NCI-H345 treated with DMSO at 0.1 percent for 48 hours (cell line): ENCODE measurements at regions not wholly inside any gene's neighbourhood (a gene's known extent, or its start where the extent isn't known, plus 50 kb on each side); places are given as distances from the start of the nearest gene placed in this dataset.

Experiments
- DNase-seq: peaks from one replicate; lab custom pipeline; 2025; ENCODE audit not compliant: unreplicated experiment; lab: John Stamatoyannopoulos, UW

DNA sequence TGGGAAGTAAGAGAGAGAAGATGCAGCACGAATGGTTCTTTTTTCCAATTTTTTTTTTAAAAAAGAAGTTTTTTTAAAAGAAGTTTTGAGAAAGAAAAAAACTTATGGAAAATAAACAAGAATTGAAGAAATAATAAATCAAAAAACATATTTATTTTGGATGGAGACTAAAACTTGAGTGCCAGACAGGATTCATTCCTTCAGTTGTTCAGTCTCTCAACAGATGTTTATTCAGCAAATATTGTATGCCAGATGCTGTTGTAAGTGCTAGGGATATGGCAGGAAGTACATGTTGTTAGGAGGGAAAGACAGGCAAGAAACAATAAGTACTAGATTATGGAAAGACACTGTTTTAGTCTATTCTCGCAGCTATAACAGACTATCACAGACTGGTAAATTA lies 750.7 kb upstream of the PHF14 start:
- no peak for DNase-seq

DNA sequence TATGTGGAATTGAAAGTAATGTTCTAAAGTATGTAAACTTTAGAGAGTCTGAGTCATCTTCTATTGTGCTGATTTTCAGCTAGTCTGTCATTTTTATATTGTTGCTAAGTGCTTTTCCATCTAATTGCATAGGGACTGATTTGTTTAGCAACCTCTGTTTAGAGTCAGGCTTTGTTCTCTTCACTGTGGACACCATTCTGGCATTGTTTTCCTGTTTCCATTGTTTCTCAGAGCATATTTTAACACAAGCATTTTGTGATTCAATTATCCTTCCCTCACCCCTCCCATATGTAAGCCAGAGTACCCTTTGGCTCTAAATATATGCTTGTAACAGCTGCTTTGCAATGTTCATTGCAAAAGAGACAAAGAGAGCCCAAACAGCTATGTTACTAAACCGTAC lies 748.4 kb upstream of the PHF14 start:
- DNase-seq: no peak

DNA sequence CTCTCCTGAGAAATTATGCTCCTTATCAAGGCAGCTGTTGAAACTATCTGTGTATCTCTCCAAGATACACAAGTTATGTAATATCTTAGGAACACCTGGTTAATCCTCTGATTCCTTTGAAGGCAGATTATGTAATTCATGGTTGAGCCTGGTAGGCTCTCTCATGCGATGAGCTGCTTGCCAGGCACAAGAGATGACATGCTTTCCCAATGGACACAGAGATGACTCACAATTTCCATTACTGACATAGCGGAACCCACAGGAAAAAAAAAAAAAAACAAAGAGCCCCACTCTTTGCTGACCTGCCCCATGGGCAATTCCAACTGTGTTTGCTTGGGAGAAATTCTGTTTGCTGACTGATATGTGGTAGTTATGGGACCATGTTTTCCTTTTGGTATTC lies 736.4 kb upstream of the PHF14 start:
- DNase-seq: no peak

DNA sequence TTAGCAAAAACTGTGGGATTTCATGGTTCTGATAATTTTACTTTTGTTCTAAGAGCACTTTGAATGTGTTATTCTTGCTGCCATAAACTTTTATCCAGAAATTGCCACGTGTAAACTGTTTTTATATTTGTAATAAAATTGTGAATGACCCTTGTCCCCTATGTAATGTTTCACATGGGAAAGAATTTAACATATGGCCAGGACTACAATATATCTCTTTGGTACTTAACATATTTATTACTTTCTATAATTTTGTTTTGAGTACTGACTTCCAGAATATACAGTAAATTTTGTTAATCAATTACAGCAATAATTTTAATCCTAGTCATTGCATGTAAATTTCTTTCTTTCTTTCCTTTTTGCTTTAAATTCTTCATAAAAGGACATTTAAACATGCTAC lies 735.0 kb upstream of the PHF14 start:
- DNase-seq: no peak

GRCh38 chr7:10239695-10240345 lies 733.9 kb upstream of the PHF14 start:
- peak; percentile 9 for DNase-seq

DNA sequence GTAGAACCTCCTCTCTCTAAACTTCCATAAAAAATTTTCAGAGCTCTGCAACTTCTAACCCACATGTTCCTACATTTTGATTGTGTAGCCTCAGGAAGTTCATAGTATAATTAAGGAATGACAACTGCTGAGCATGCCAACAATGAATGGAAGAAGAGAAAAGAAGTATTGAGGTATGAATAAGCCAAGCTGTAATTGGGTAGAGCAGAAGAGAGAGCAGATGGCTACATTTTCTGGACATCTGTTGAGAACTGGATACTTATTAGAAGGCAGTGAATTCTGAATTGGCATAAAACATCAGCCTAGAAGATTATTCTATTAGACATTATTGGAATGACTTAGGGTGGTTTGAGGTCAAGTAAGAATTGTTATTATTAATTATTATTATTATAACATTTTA lies 728.3 kb upstream of the PHF14 start:
- no peak for DNase-seq

GRCh38 chr7:10257438-10257837 lies 716.2 kb upstream of the PHF14 start:
- DNase-seq: no peak

DNA sequence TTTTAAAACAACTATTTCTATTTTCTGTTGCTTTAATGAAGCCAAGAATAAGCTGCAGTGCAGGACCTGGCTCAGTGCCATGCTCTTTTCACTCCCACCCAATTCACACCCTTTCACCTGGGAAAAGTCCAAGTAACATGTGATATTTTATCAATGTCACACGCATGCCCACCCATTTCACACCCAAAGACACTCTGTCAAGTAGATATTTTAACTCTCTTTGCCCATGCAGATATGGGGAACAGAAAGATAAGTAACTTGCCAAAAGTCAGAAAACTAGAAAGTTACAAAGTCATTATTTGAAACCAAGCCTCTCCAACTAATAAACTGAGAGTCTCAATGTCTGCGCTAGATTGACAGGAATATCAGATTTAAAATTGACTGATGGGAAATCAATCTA lies 706.7 kb upstream of the PHF14 start:
- no peak for DNase-seq

DNA sequence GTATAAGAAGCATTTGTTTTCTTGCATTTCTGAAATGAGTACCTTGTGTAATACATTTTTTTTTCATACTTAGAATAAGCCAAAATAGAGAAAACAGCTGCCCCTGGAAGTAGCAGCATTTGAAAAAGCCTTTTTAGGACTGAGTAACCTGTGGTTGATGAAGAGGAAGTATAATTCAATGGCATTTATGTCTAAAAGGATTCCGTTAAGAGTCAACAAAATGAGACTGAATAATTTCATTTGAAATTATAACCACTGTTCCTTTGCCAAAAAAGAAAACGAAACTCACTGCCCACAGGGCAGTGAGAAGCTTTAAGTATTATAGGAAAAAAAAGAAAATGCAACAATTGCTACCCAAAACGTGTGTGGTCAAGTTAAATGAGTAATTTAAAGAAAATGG lies 705.6 kb upstream of the PHF14 start:
- DNase-seq: no peak

DNA sequence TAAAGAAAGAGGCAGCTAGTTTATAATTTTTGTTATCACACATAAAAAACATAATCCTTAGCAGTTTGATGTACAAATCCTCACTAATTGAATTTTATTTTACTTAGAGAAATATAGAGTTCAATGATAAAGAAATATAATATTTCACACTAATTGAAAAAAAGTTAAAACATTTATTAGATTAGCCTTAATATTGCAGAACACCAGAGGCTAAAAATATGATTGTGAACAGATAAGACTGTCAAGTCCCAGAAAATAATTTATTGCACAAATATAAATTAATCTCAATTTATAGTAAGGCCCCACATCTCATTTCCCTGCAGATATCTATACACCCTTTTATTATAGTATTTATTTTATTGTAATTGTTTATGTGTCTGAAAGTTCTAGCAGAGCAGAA lies 690.8 kb upstream of the PHF14 start:
- DNase-seq: no peak

GRCh38 chr7:10284001-10284400 lies 689.7 kb upstream of the PHF14 start:
- DNase-seq: no peak

- no peak for DNase-seq
Observed at GRCh38 chr7:10299384-10299783, 674.3 kb upstream of the PHF14 start.

GRCh38 chr7:10300577-10300976 lies 673.1 kb upstream of the PHF14 start:
- no peak for DNase-seq

- no peak for DNase-seq
Observed at GRCh38 chr7:10308276-10308675, 665.4 kb upstream of the PHF14 start.

DNA sequence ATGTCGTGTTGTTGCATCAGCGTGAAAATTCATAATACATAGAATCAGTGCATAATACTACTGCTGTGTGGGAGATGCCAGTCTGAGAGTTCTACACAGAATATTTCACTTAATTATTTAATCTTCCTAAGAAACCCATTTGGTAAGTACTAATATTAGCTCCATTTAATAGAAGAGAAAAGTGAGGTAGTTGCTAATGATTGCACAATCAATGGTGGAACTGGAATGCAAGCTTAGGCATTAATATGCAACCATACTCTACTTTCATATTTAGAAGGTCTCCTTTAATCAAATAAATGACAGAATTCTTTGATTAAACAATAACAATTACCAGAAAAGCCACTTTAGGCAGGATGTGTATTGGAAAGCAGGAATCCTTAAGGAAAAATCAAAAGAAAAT lies 660.7 kb upstream of the PHF14 start:
- no peak for DNase-seq

DNA sequence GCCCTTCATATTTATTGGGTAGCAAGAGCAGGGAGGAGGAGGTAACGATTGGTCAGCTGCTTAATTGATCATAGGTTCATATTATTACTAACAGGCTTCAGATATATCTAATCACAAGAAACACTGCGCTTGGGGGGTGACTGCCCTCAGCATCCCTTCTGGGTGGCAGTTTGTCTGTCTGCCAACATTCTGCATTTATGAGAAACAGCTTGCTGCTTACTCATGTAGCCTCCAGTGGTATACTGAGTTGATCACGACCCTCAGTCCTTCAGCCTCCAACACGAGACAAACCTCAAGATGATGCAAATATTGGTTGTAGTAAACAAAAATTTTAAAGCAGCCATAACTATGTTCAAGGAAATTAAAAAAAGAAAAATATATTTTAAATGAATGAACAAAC lies 657.8 kb upstream of the PHF14 start:
- no peak for DNase-seq

GRCh38 chr7:10316488-10316887 lies 657.2 kb upstream of the PHF14 start:
- DNase-seq: no peak

- DNase-seq: no peak
Observed at GRCh38 chr7:10325395-10325794, 648.3 kb upstream of the PHF14 start.

- no peak for DNase-seq
Observed at GRCh38 chr7:10343108-10343507, 630.6 kb upstream of the PHF14 start.

DNA sequence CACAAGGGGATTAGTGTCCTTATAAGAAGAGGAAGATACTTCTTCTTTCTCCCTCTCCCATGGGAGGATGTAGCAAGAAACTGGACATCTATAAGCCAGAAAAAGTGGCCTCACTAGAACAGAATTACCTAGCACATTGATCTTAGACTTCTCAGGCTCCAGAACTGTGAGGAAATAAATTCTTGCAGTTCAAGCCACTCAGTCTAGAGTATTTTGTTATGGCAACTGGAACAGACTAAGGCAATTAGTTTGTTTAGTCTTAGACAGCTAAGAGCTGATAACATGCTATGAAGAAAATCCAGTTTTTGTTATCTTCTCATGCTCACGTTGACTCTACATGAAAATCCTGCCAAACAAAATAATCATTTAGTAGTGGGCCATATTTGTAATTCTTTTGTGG lies 627.6 kb upstream of the PHF14 start:
- no peak for DNase-seq

GRCh38 chr7:10355816-10356215 lies 617.9 kb upstream of the PHF14 start:
- DNase-seq: no peak

DNA sequence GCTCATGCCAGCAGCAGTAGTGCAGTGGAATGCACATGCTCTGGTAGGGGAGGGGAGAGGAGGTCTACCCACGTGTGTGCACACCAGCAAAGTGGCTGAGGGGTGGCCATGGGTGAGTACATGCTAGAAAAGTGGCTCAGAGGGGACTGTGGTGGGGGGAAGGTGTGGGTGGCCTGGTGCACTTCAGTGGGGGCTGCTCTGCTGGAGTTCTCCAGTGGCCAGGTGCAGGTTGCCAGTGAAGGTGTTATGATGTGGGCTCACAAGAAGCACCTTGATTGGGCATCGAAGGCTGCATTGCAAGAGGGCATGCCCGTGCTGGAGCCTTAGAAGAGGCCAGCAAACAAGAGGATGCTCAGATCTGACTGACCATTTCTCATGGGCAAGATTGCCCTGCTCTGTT lies 613.6 kb upstream of the PHF14 start:
- DNase-seq: no peak

- no peak for DNase-seq
Observed at GRCh38 chr7:10401793-10402192, 571.9 kb upstream of the PHF14 start.
